Keratinocyte (primary cell): ENCODE measurements at regions not wholly inside any gene's neighbourhood (a gene's known extent, or its start where the extent isn't known, plus 50 kb on each side); places are given as distances from the start of the nearest gene placed in this dataset.

Source experiments
- DNase-seq: peaks from one replicate; pipeline ENCODE4 v3.0.0-alpha.2; 2011; ENCODE audit warnings: low read depth, missing footprints, low spot score
- FAIRE-seq: peaks from 2 replicates; lab custom pipeline; 2011; peaks lifted over from hg19 to GRCh38; lab: Jason Lieb, UNC
- H2AFZ ChIP-seq: 2 replicates; pipeline ENCODE4 v1.6.0; 2012; ENCODE audit warnings: low read length, control low read depth, inconsistent platforms; ENCODE audit not compliant: control insufficient read depth
- H3K27ac ChIP-seq: 2 replicates; pipeline ENCODE4 v1.5.1; 2011; ENCODE audit warnings: low read length; ENCODE audit not compliant: control insufficient read depth, insufficient read depth
- H3K27me3 ChIP-seq: 3 replicates; pipeline ENCODE4 v1.6.0; 2011; ENCODE audit warnings: low read length; ENCODE audit not compliant: control insufficient read depth, insufficient read depth; ENCODE audit errors: extremely low read depth
- H3K36me3 ChIP-seq, 2 experiments: 2 replicates in 1 of 2; 3 replicates in 1 of 2; pipeline ENCODE4 v1.5.1; 2011; ENCODE audit warnings: low read length in 2 of 2, mild to moderate bottlenecking in 1 of 2; ENCODE audit not compliant: control insufficient read depth in 2 of 2, insufficient read depth in 2 of 2; ENCODE audit errors: extremely low read depth in 1 of 2
- H3K4me1 ChIP-seq: 3 replicates; pipeline ENCODE4 v1.5.1; 2011; ENCODE audit warnings: low read length; ENCODE audit not compliant: control insufficient read depth, insufficient read depth; ENCODE audit errors: extremely low read depth
- H3K4me2 ChIP-seq: 3 replicates; pipeline ENCODE4 v1.6.0; 2011; ENCODE audit warnings: low read depth, low read length; ENCODE audit not compliant: control insufficient read depth, insufficient read depth; ENCODE audit errors: extremely low read depth
- H3K4me3 ChIP-seq, 3 experiments: fragments of 200-600 bp in 1 of 3; sonication (generic) in 1 of 3; 2 replicates in 2 of 3; 3 replicates in 1 of 3; pipeline ENCODE4 v1.5.1; 2011 to 2016; ENCODE audit warnings: low read length in 3 of 3, mild to moderate bottlenecking in 3 of 3, control low read depth in 2 of 3, inconsistent platforms in 1 of 3, low read depth in 1 of 3, mixed read lengths in 1 of 3, mixed run types in 1 of 3, moderate library complexity in 1 of 3; ENCODE audit not compliant: control insufficient read depth in 2 of 3, insufficient read depth in 2 of 3; ENCODE audit errors: extremely low read depth in 1 of 3
- H3K79me2 ChIP-seq: 2 replicates; pipeline ENCODE4 v1.6.0; 2012; ENCODE audit warnings: low read length; ENCODE audit not compliant: control insufficient read depth, insufficient read depth
- H3K9ac ChIP-seq: 3 replicates; pipeline ENCODE4 v1.6.0; 2011; ENCODE audit warnings: low read length; ENCODE audit not compliant: control insufficient read depth, insufficient read depth; ENCODE audit errors: extremely low read depth
- H3K9me1 ChIP-seq: 3 replicates; pipeline ENCODE4 v1.6.0; 2011; ENCODE audit warnings: low read length; ENCODE audit not compliant: control insufficient read depth, insufficient read depth; ENCODE audit errors: extremely low read depth
- H3K9me3 ChIP-seq: 2 replicates; pipeline ENCODE4 v1.5.1; 2012; ENCODE audit warnings: low read depth, low read length; ENCODE audit not compliant: control insufficient read depth
- H4K20me1 ChIP-seq: 3 replicates; pipeline ENCODE4 v1.6.0; 2011; ENCODE audit warnings: low read length; ENCODE audit not compliant: control insufficient read depth, insufficient read depth; ENCODE audit errors: extremely low read depth
- EZH2 ChIP-seq: IDR thresholded peaks from one replicate; pipeline ENCODE4 v1.6.1; 2012; ENCODE audit warnings: inconsistent platforms, mild to moderate bottlenecking, low read length, moderate library complexity
- dilution Hi-C: fragments of 300-500 bp; cut with MboI; formaldehyde crosslinking; loops from one replicate; pipeline ENCODE4 v1.7.0; 2020; ENCODE audit warnings: low sequenced_read_pairs; ENCODE audit not compliant: extremely low pct_ligation_motif_present
- TF ChIP-seq, protein P1 (sequence below), 3 experiments: IDR thresholded peaks in 1 of 3; conservative IDR thresholded peaks in 1 of 3; optimal IDR thresholded peaks in 1 of 3; 2 replicates in 2 of 3; 3 replicates in 1 of 3; pipeline versions ENCODE3 to v1.5.1; 2011; ENCODE audit warnings: low read length in 3 of 3, mild to moderate bottlenecking in 3 of 3, moderate library complexity in 2 of 3, control low read depth in 1 of 3, inconsistent platforms in 1 of 3; ENCODE audit not compliant: insufficient read depth in 2 of 3; ENCODE audit errors: extremely low read depth in 1 of 3

DNA sequence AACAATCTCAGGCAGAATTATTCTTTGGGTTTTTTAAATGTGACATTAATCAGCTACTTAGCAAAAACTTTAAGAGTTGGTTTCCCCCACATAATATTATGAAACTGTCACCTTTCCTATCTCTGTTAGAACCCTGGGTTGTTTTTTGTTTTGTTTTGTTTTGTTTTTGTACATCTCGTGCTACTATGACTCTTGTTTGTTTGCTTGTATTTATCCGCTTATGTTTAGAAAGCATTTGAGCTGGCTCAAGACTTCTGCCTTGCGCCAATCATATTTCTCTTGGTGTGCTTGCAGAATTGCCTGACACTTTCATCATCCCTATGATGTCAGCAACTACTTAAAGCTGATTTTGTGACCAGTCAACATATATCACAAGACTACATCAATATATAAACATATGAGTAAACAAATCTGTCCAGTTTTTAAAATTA, 116.9 kb downstream of the DCLK3 start:
- H3K9me1 ChIP-seq = no peaks in the 10 kb centered on the region
- H3K27me3 ChIP-seq = no peaks in the 10 kb centered on the region
- TF ChIP-seq EZH2 = no peak
- TF ChIP-seq, protein P1, sequence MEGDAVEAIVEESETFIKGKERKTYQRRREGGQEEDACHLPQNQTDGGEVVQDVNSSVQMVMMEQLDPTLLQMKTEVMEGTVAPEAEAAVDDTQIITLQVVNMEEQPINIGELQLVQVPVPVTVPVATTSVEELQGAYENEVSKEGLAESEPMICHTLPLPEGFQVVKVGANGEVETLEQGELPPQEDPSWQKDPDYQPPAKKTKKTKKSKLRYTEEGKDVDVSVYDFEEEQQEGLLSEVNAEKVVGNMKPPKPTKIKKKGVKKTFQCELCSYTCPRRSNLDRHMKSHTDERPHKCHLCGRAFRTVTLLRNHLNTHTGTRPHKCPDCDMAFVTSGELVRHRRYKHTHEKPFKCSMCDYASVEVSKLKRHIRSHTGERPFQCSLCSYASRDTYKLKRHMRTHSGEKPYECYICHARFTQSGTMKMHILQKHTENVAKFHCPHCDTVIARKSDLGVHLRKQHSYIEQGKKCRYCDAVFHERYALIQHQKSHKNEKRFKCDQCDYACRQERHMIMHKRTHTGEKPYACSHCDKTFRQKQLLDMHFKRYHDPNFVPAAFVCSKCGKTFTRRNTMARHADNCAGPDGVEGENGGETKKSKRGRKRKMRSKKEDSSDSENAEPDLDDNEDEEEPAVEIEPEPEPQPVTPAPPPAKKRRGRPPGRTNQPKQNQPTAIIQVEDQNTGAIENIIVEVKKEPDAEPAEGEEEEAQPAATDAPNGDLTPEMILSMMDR (optimal IDR thresholded peaks at IDR 0.05 in 1 of 3, IDR thresholded peaks at IDR 0.05 in 1 of 3, conservative IDR thresholded peaks at IDR 0.05 in 1 of 3; ENCODE audit: extremely low read depth in 1 of 3, insufficient read depth in 2 of 3, low read length in 3 of 3) = no peak
- H3K4me3 ChIP-seq = no peak overlapping the region
- no peak for FAIRE-seq
- no peaks in the 10 kb centered on the region for H3K79me2 ChIP-seq
- no peaks in the 10 kb centered on the region for H3K9me3 ChIP-seq
- H3K36me3 ChIP-seq = no peaks in the 10 kb centered on the region
- H2AFZ ChIP-seq = no peak overlapping the region
- no peak for DNase-seq
- peaks cover 12% of the 10 kb centered on the region for H3K4me1 ChIP-seq
- no peak overlapping the region for H3K27ac ChIP-seq
- no peaks in the 10 kb centered on the region for H4K20me1 ChIP-seq
- dilution Hi-C loops = no loop called here
- no peak overlapping the region for H3K9ac ChIP-seq
- no peak overlapping the region for H3K4me2 ChIP-seq

DNA sequence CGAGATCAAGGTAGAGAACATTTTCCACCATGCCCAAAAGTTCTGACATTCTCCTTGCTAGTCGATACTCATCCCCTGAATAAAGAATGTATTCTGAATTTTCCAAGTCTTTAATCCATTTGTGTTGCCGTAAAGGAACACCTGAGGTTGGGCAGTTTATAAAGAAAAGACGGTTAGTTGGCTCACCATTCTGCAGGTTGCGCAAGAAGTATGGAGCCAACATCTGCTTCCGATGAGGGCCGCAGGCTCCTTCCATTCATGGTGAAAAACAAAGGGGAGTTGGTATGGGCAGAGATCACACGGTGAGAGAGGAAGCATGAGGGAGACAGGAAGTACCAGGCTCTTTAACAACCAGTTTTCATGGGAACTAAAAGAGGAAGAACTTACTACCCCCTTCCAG, 121.2 kb downstream of the DCLK3 start:
- H3K4me1 ChIP-seq = peaks cover 5% of the 10 kb centered on the region
- H4K20me1 ChIP-seq = no peaks in the 10 kb centered on the region
- H3K4me2 ChIP-seq = no peak overlapping the region
- H3K9me1 ChIP-seq = no peaks in the 10 kb centered on the region
- DNase-seq (no peak), FAIRE-seq (no peak)
- H3K36me3 ChIP-seq = no peaks in the 10 kb centered on the region
- H3K27me3 ChIP-seq = no peaks in the 10 kb centered on the region
- dilution Hi-C loops = no loop called here
- H2AFZ ChIP-seq = no peak overlapping the region
- TF ChIP-seq, protein P1 (optimal IDR thresholded peaks at IDR 0.05 in 1 of 3, IDR thresholded peaks at IDR 0.05 in 1 of 3, conservative IDR thresholded peaks at IDR 0.05 in 1 of 3; ENCODE audit: extremely low read depth in 1 of 3, insufficient read depth in 2 of 3, low read length in 3 of 3) = no peak
- TF ChIP-seq EZH2 = no peak
- no peaks in the 10 kb centered on the region for H3K9me3 ChIP-seq
- no peak overlapping the region for H3K4me3 ChIP-seq
- no peak overlapping the region for H3K27ac ChIP-seq
- no peak overlapping the region for H3K9ac ChIP-seq
- no peaks in the 10 kb centered on the region for H3K79me2 ChIP-seq
